Keratinocyte (primary cell): ENCODE measurements at regions not wholly inside any gene's neighbourhood (a gene's known extent, or its start where the extent isn't known, plus 50 kb on each side); places are given as distances from the start of the nearest gene placed in this dataset.

Source experiments
- DNase-seq: peaks from one replicate; pipeline ENCODE4 v3.0.0-alpha.2; 2011; ENCODE audit warnings: low read depth, missing footprints, low spot score
- FAIRE-seq: peaks from 2 replicates; lab custom pipeline; 2011; peaks lifted over from hg19 to GRCh38; lab: Jason Lieb, UNC
- H2AFZ ChIP-seq: 2 replicates; pipeline ENCODE4 v1.6.0; 2012; ENCODE audit warnings: low read length, control low read depth, inconsistent platforms; ENCODE audit not compliant: control insufficient read depth
- H3K27ac ChIP-seq: 2 replicates; pipeline ENCODE4 v1.5.1; 2011; ENCODE audit warnings: low read length; ENCODE audit not compliant: control insufficient read depth, insufficient read depth
- H3K27me3 ChIP-seq: 3 replicates; pipeline ENCODE4 v1.6.0; 2011; ENCODE audit warnings: low read length; ENCODE audit not compliant: control insufficient read depth, insufficient read depth; ENCODE audit errors: extremely low read depth
- H3K36me3 ChIP-seq, 2 experiments: 2 replicates in 1 of 2; 3 replicates in 1 of 2; pipeline ENCODE4 v1.5.1; 2011; ENCODE audit warnings: low read length in 2 of 2, mild to moderate bottlenecking in 1 of 2; ENCODE audit not compliant: control insufficient read depth in 2 of 2, insufficient read depth in 2 of 2; ENCODE audit errors: extremely low read depth in 1 of 2
- H3K4me1 ChIP-seq: 3 replicates; pipeline ENCODE4 v1.5.1; 2011; ENCODE audit warnings: low read length; ENCODE audit not compliant: control insufficient read depth, insufficient read depth; ENCODE audit errors: extremely low read depth
- H3K4me2 ChIP-seq: 3 replicates; pipeline ENCODE4 v1.6.0; 2011; ENCODE audit warnings: low read depth, low read length; ENCODE audit not compliant: control insufficient read depth, insufficient read depth; ENCODE audit errors: extremely low read depth
- H3K4me3 ChIP-seq, 3 experiments: fragments of 200-600 bp in 1 of 3; sonication (generic) in 1 of 3; 2 replicates in 2 of 3; 3 replicates in 1 of 3; pipeline ENCODE4 v1.5.1; 2011 to 2016; ENCODE audit warnings: low read length in 3 of 3, mild to moderate bottlenecking in 3 of 3, control low read depth in 2 of 3, inconsistent platforms in 1 of 3, low read depth in 1 of 3, mixed read lengths in 1 of 3, mixed run types in 1 of 3, moderate library complexity in 1 of 3; ENCODE audit not compliant: control insufficient read depth in 2 of 3, insufficient read depth in 2 of 3; ENCODE audit errors: extremely low read depth in 1 of 3
- H3K79me2 ChIP-seq: 2 replicates; pipeline ENCODE4 v1.6.0; 2012; ENCODE audit warnings: low read length; ENCODE audit not compliant: control insufficient read depth, insufficient read depth
- H3K9ac ChIP-seq: 3 replicates; pipeline ENCODE4 v1.6.0; 2011; ENCODE audit warnings: low read length; ENCODE audit not compliant: control insufficient read depth, insufficient read depth; ENCODE audit errors: extremely low read depth
- H3K9me1 ChIP-seq: 3 replicates; pipeline ENCODE4 v1.6.0; 2011; ENCODE audit warnings: low read length; ENCODE audit not compliant: control insufficient read depth, insufficient read depth; ENCODE audit errors: extremely low read depth
- H3K9me3 ChIP-seq: 2 replicates; pipeline ENCODE4 v1.5.1; 2012; ENCODE audit warnings: low read depth, low read length; ENCODE audit not compliant: control insufficient read depth
- H4K20me1 ChIP-seq: 3 replicates; pipeline ENCODE4 v1.6.0; 2011; ENCODE audit warnings: low read length; ENCODE audit not compliant: control insufficient read depth, insufficient read depth; ENCODE audit errors: extremely low read depth
- EZH2 ChIP-seq: IDR thresholded peaks from one replicate; pipeline ENCODE4 v1.6.1; 2012; ENCODE audit warnings: inconsistent platforms, mild to moderate bottlenecking, low read length, moderate library complexity
- dilution Hi-C: fragments of 300-500 bp; cut with MboI; formaldehyde crosslinking; loops from one replicate; pipeline ENCODE4 v1.7.0; 2020; ENCODE audit warnings: low sequenced_read_pairs; ENCODE audit not compliant: extremely low pct_ligation_motif_present
- TF ChIP-seq, protein P1 (sequence below), 3 experiments: IDR thresholded peaks in 1 of 3; conservative IDR thresholded peaks in 1 of 3; optimal IDR thresholded peaks in 1 of 3; 2 replicates in 2 of 3; 3 replicates in 1 of 3; pipeline versions ENCODE3 to v1.5.1; 2011; ENCODE audit warnings: low read length in 3 of 3, mild to moderate bottlenecking in 3 of 3, moderate library complexity in 2 of 3, control low read depth in 1 of 3, inconsistent platforms in 1 of 3; ENCODE audit not compliant: insufficient read depth in 2 of 3; ENCODE audit errors: extremely low read depth in 1 of 3

DNA sequence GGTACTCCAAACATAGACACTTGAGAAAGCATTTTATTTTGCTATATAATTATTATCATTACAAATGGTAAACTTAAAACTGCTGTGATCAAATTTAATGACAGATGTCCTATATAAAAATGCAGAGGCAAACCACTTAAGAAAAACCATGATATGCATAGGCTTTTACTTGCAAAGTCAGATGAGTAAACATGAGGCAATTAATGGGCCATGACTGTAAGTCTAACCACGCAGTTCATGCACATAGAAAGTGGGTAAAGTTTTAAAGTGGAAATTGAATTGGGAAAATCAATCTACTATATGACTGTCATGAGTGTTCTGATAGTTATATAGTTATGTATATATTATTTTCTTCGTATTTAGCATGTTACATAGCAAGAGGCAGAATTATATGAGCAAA is 219.2 kb downstream of the PTPRC start:
- no peaks in the 10 kb centered on the region for H3K9me1 ChIP-seq
- no peak overlapping the region for H3K4me2 ChIP-seq
- no peaks in the 10 kb centered on the region for H3K27me3 ChIP-seq
- H3K79me2 ChIP-seq: no peaks in the 10 kb centered on the region
- no peaks in the 10 kb centered on the region for H3K9me3 ChIP-seq
- H4K20me1 ChIP-seq: no peaks in the 10 kb centered on the region
- H3K4me3 ChIP-seq: no peak overlapping the region
- FAIRE-seq: no peak
- no peak for TF ChIP-seq EZH2
- TF ChIP-seq, protein P1, sequence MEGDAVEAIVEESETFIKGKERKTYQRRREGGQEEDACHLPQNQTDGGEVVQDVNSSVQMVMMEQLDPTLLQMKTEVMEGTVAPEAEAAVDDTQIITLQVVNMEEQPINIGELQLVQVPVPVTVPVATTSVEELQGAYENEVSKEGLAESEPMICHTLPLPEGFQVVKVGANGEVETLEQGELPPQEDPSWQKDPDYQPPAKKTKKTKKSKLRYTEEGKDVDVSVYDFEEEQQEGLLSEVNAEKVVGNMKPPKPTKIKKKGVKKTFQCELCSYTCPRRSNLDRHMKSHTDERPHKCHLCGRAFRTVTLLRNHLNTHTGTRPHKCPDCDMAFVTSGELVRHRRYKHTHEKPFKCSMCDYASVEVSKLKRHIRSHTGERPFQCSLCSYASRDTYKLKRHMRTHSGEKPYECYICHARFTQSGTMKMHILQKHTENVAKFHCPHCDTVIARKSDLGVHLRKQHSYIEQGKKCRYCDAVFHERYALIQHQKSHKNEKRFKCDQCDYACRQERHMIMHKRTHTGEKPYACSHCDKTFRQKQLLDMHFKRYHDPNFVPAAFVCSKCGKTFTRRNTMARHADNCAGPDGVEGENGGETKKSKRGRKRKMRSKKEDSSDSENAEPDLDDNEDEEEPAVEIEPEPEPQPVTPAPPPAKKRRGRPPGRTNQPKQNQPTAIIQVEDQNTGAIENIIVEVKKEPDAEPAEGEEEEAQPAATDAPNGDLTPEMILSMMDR (optimal IDR thresholded peaks at IDR 0.05 in 1 of 3, IDR thresholded peaks at IDR 0.05 in 1 of 3, conservative IDR thresholded peaks at IDR 0.05 in 1 of 3; ENCODE audit: extremely low read depth in 1 of 3, insufficient read depth in 2 of 3, low read length in 3 of 3): no peak
- H3K36me3 ChIP-seq: peaks cover 2 to 5% of the 10 kb centered on the region in 2 experiments
- no peak overlapping the region for H2AFZ ChIP-seq
- H3K27ac ChIP-seq: no peak overlapping the region
- no peaks in the 10 kb centered on the region for H3K4me1 ChIP-seq
- no peak overlapping the region for H3K9ac ChIP-seq
- no peak for DNase-seq
- dilution Hi-C loops: no loop called here

DNA sequence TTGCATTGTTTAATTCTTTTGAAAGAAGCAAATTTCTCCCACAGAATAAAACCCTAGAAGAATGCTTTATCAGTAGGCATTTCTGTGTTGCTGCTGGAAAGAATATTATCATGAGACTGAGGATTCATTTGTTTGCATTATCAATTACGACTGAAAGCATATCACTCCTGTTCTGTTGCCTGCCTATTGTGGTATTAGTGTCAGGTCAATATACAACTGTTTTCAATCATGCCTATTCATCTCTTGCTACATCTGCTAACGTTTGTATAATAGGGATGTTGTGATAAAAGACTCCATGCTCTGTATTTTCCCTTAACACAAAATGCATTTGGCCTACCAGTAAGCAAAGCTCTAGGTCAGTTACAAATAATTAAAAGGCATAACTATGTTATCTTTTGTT is 221.5 kb downstream of the PTPRC start:
- Histone ChIP-seq H3K36me3 (peaks cover 2 to 5% of the 10 kb centered on the region in 2 experiments), H3K9me3 (no peaks in the 10 kb centered on the region), H3K9ac (no peak overlapping the region), H3K4me2 (no peak overlapping the region), H2AFZ (no peak overlapping the region), H3K27ac (no peak overlapping the region), H4K20me1 (no peaks in the 10 kb centered on the region), H3K4me1 (no peaks in the 10 kb centered on the region), H3K9me1 (no peaks in the 10 kb centered on the region), H3K27me3 (no peaks in the 10 kb centered on the region), H3K4me3 (no peak overlapping the region), H3K79me2 (no peaks in the 10 kb centered on the region)
- dilution Hi-C loops: no loop called here
- TF ChIP-seq, protein P1 (optimal IDR thresholded peaks at IDR 0.05 in 1 of 3, IDR thresholded peaks at IDR 0.05 in 1 of 3, conservative IDR thresholded peaks at IDR 0.05 in 1 of 3; ENCODE audit: extremely low read depth in 1 of 3, insufficient read depth in 2 of 3, low read length in 3 of 3): no peak
- no peak for TF ChIP-seq EZH2
- FAIRE-seq: no peak
- DNase-seq: no peak
